Astrocyte of the spinal cord (primary cell): ENCODE measurements at regions not wholly inside any gene's neighbourhood (a gene's known extent, or its start where the extent isn't known, plus 50 kb on each side); places are given as distances from the start of the nearest gene placed in this dataset.
A peak's percentile ranks its signal among the peaks of the same experiment; 100 is the strongest.

Experiments used
- DNase-seq: peaks from one replicate; pipeline ENCODE4 v3.0.0; 2011; ENCODE audit warnings: low read depth, low spot score
- H3K4me3 ChIP-seq: 2 replicates; pipeline ENCODE4 v1.5.1; 2011; ENCODE audit warnings: low read depth, mild to moderate bottlenecking, low read length, moderate library complexity
- CTCF ChIP-seq: IDR thresholded peaks from 2 replicates; pipeline ENCODE4 v1.5.1; 2012; ENCODE audit warnings: low read depth, mild to moderate bottlenecking, low read length, inconsistent platforms
- in situ Hi-C: cut with HindIII; loops from 2 replicates; pipeline ENCODE4 v1.10.0; 2017; ENCODE audit warnings: low sequenced_read_pairs

DNA sequence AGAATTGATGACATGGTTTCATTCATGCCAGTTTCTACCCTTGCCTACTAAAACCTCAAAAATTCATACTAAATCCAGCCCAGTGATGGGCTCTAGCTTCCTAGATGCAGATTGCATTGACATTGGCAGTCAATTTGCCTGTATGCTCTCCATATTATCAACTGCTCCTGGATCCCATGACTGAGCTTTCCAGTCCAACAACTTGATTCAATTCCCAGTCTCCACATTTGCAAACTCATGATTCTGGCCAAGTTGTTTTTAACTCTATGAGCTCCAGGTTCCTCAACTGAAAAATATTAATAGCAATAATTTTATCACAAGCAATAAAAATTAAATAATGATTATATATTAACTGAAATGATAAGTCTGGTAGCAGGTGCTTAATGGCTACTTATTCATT, 51.0 kb upstream of the DSC1 start:
- no peak for DNase-seq
- in situ Hi-C loops: no loop called here
- no peak overlapping the region for H3K4me3 ChIP-seq
- no peak for TF ChIP-seq CTCF

DNA sequence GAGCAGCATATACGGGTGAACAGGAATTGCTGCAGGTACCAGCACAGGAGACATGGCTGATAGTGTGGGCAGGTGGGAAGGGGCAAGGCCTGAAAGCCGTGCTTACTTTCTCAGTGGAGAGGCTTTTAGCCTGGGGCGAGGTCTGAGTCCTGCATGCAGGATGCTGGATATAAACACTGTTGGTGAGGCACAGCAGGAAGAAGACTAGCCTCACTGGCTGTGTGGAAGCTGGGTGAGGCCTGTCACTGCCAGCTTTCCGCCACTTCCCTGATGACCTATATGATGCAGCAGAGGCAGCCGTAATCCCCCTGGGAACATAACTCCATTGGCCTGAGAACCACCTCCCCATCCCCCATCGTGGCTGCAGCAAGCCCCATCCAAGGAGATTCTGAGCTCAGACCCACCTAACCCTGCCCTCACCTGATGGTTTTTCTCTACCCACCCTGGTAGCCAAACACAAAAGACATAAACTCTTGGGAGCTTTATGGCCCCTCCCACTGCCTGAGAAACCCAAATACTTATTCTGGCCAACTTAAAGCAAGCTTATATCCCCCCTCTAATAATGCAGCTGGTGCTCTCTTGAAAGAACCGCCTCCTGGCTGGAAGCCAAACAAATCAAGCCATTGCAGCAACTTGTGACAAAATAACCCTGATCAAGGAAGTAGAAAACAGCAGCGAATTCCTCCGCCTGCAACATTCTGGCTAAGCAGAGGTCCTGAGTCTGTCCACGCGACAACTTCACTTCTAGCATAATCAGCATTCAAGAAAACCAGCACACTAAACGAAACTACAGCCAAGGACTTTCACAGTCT, 54.6 kb upstream of the DSC1 start:
- TF ChIP-seq CTCF: no peak
- in situ Hi-C loops: no loop called here
- DNase-seq: no peak
- H3K4me3 ChIP-seq: no peak overlapping the region

DNA sequence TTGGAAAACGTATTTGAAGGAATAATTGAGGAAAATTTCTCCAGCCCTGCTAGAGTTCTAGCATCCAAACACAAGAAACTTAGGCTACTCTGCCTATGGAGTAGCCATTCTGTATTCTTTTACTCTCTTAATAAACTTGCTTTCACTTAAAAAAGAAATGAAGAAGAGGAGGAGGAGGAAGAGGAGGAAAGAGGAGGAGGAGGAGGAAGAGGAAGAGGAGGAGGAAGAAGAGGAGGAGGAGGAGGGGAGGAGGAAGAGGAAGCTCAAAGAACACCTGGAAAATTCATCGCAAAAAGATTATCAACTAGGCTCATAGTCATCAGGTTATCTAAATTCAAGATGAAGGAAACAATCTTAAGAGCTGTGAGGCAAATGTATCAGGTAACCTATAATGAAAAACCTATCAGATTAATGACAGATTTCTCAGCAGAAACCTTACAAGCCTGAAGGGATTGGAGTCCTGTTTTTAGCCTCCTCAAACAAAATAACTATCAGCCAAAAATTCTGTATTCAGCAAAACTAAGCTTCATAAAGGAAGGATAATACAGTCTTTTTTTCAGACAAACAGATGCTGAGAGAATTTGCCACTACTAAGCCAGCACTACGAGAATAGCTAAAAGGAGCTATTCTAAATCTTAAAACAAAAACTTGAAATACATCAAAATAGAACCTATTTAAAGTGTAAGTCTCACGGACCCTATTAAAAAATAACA, 56.2 kb upstream of the DSC1 start:
- no peak for TF ChIP-seq CTCF
- in situ Hi-C loops: no loop called here
- DNase-seq: no peak
- H3K4me3 ChIP-seq: no peak overlapping the region

DNA sequence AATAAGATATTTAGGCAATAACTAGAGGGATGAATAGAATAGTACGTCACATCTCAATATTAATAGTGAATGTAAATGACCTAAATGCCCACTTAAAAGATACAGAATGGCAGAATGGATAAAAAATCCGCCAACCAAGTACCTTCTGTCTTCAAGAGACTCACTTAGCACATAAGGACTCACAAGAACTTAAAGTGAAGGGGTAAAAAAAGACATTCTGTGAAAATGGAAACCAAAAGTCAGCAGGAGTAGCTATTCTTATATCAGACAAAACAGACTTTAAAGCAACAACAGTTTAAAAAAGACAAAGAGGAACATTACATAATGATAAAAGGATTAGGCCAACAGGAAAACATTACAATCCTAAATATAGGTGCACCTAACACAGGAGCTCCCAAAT, 56.7 kb upstream of the DSC1 start:
- DNase-seq: no peak
- no peak overlapping the region for H3K4me3 ChIP-seq
- in situ Hi-C loops: no loop called here
- no peak for TF ChIP-seq CTCF

DNA sequence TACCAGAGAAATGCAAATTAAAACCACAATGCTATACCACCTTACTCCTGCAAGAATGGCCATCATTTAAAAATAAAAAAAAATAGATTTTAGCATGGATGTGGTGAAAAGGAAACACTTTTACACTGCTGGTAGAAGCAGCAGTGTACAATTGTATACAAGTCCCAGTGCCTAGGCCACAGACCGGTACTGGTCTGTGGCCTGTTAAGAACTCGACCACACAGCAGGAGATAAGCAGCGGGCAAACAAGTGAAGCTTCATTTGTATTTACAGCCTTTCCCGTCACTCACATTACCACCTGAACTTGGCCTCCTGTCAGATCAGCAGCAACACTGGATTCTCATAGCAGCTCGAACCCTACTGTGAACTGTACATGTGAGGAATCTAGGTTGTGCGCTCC, 60.7 kb upstream of the DSC1 start:
- DNase-seq: no peak
- no peak overlapping the region for H3K4me3 ChIP-seq
- in situ Hi-C loops: no loop called here
- TF ChIP-seq CTCF: no peak

DNA sequence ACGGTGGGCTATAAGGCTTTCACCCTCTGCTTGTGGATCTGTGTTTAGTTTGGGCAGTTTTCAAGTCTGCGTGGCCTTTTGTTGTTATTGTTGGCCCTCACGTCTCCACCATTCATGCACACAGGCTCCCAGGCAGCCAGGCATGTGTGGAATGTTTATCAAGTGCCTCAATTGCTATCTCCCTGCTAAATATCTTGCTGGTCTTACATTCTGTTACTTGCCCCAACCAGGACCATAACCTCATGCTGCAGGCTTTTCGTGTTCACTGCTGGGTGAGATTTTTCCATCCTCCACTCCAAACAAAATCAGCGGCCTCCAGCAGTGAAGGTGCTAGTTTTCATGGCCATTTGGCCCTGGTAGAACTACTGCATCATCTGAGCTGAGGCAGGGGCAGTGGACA, 63.0 kb upstream of the DSC1 start:
- in situ Hi-C loops: no loop called here
- DNase-seq: peak; percentile 86
- no peak for TF ChIP-seq CTCF
- no peak overlapping the region for H3K4me3 ChIP-seq
